Fibroblast of lung (primary cell): ENCODE measurements at regions not wholly inside any gene's neighbourhood (a gene's known extent, or its start where the extent isn't known, plus 50 kb on each side); places are given as distances from the start of the nearest gene placed in this dataset.

Experiments used
- EZH2 ChIP-seq: IDR thresholded peaks from 2 replicates; pipeline ENCODE4 v1.5.1; 2012; ENCODE audit warnings: low read length, control low read depth, mild to moderate bottlenecking; ENCODE audit errors: missing control alignments
- TF ChIP-seq, protein P1 (sequence below), 2 donors: IDR thresholded peaks in 1 of 2; conservative IDR thresholded peaks in 1 of 2; 1 replicate in 1 of 2; 2 replicates in 1 of 2; pipeline ENCODE4 v1.5.1; 2011 to 2012; ENCODE audit warnings: low read length in 2 of 2, control low read depth in 1 of 2, inconsistent platforms in 1 of 2, low read depth in 1 of 2, mild to moderate bottlenecking in 1 of 2

GRCh38 chr3:143910756-143911155 lies 60.9 kb upstream of the DIPK2A start:
- TF ChIP-seq, protein P1, sequence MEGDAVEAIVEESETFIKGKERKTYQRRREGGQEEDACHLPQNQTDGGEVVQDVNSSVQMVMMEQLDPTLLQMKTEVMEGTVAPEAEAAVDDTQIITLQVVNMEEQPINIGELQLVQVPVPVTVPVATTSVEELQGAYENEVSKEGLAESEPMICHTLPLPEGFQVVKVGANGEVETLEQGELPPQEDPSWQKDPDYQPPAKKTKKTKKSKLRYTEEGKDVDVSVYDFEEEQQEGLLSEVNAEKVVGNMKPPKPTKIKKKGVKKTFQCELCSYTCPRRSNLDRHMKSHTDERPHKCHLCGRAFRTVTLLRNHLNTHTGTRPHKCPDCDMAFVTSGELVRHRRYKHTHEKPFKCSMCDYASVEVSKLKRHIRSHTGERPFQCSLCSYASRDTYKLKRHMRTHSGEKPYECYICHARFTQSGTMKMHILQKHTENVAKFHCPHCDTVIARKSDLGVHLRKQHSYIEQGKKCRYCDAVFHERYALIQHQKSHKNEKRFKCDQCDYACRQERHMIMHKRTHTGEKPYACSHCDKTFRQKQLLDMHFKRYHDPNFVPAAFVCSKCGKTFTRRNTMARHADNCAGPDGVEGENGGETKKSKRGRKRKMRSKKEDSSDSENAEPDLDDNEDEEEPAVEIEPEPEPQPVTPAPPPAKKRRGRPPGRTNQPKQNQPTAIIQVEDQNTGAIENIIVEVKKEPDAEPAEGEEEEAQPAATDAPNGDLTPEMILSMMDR (conservative IDR thresholded peaks at IDR 0.05 in 1 of 2, IDR thresholded peaks at IDR 0.05 in 1 of 2; ENCODE audit: low read depth in 1 of 2, low read length in 2 of 2), result no peak
- no peak for TF ChIP-seq EZH2
